IMR-90 (cell line): ENCODE measurements at regions not wholly inside any gene's neighbourhood (a gene's known extent, or its start where the extent isn't known, plus 50 kb on each side); places are given as distances from the start of the nearest gene placed in this dataset.

Experiments used
- CEBPB ChIP-seq: IDR thresholded peaks from 2 replicates; pipeline ENCODE4 v1.6.1; 2012; ENCODE audit warnings: low read depth, low read length, improper control_type of control experiment
- CHD1 ChIP-seq: IDR thresholded peaks from 2 replicates; pipeline ENCODE4 v1.6.1; 2012; ENCODE audit warnings: low read depth, low read length, improper control_type of control experiment
- MAFK ChIP-seq: IDR thresholded peaks from 2 replicates; pipeline ENCODE4 v1.6.1; 2012; ENCODE audit warnings: low read depth, low read length, improper control_type of control experiment
- MXI1 ChIP-seq: IDR thresholded peaks from 2 replicates; pipeline ENCODE4 v1.6.1; 2012; ENCODE audit warnings: low read depth, mild to moderate bottlenecking, low read length, moderate library complexity, borderline replicate concordance
- NFE2L2 ChIP-seq: fragments of 150-350 bp; IDR thresholded peaks from 2 replicates; pipeline ENCODE4 v1.6.1; 2016; ENCODE audit warnings: low read depth, mild to moderate bottlenecking, low read length
- POLR2A ChIP-seq: IDR thresholded peaks from 2 replicates; pipeline ENCODE4 v1.6.1; 2012; ENCODE audit warnings: mild to moderate bottlenecking, low read depth, low read length
- RAD21 ChIP-seq: IDR thresholded peaks from 2 replicates; pipeline ENCODE4 v1.6.1; 2012; ENCODE audit warnings: low read length, improper control_type of control experiment
- RCOR1 ChIP-seq: IDR thresholded peaks from 2 replicates; pipeline ENCODE4 v1.6.1; 2012; ENCODE audit warnings: mild to moderate bottlenecking, low read length, improper control_type of control experiment; ENCODE audit not compliant: insufficient replicate concordance
- RFX5 ChIP-seq: IDR thresholded peaks from 2 replicates; pipeline ENCODE4 v1.8.0; 2012; ENCODE audit warnings: low read depth, mild to moderate bottlenecking, low read length, moderate library complexity
- SMC3 ChIP-seq: fragments of 150-350 bp; IDR thresholded peaks from 2 replicates; pipeline ENCODE4 v1.6.1; 2016; ENCODE audit warnings: low read depth, mild to moderate bottlenecking, antibody characterized with exemption, low read length, moderate library complexity
- USF2 ChIP-seq: fragments of 150-350 bp; IDR thresholded peaks from 2 replicates; pipeline ENCODE4 v1.6.1; 2017; ENCODE audit warnings: mild to moderate bottlenecking, antibody characterized with exemption, low read length, low read depth
- TF ChIP-seq, protein P1 (sequence below): conservative IDR thresholded peaks from 2 replicates; pipeline ENCODE4 v1.5.1; 2012; ENCODE audit warnings: mild to moderate bottlenecking, low read depth, low read length, improper control_type of control experiment
- TF ChIP-seq, protein P2 (sequence below): fragments of 150-350 bp; IDR thresholded peaks from 2 replicates; pipeline ENCODE4 v1.6.1; 2016; ENCODE audit warnings: low read depth, mild to moderate bottlenecking, low read length, moderate library complexity, borderline replicate concordance

DNA sequence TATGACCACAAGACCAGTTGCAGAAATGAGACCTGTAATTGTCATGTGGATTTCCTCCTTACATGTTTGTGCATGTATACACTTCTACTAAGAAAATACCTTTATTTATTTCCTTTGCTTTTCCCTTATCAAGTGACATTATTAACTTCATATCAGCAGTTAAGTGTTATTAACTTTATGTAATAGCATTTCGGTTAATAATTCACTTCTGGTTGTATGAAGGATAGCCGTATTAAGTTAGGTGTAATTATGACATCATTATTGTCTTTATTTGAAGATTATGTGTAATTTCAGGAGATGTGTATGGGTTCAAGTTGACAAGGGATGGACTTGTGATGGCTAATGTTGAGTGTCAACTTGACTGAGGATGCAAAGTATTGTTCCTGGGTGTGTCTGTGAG is 881.2 kb upstream of the ATXN8OS start:
- TF ChIP-seq USF2, result no peak
- no peak for TF ChIP-seq RCOR1
- no peak for TF ChIP-seq RFX5
- no peak for TF ChIP-seq NFE2L2
- no peak for TF ChIP-seq RAD21
- TF ChIP-seq, protein P1, sequence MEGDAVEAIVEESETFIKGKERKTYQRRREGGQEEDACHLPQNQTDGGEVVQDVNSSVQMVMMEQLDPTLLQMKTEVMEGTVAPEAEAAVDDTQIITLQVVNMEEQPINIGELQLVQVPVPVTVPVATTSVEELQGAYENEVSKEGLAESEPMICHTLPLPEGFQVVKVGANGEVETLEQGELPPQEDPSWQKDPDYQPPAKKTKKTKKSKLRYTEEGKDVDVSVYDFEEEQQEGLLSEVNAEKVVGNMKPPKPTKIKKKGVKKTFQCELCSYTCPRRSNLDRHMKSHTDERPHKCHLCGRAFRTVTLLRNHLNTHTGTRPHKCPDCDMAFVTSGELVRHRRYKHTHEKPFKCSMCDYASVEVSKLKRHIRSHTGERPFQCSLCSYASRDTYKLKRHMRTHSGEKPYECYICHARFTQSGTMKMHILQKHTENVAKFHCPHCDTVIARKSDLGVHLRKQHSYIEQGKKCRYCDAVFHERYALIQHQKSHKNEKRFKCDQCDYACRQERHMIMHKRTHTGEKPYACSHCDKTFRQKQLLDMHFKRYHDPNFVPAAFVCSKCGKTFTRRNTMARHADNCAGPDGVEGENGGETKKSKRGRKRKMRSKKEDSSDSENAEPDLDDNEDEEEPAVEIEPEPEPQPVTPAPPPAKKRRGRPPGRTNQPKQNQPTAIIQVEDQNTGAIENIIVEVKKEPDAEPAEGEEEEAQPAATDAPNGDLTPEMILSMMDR, result no peak
- TF ChIP-seq POLR2A, result no peak
- TF ChIP-seq, protein P2, sequence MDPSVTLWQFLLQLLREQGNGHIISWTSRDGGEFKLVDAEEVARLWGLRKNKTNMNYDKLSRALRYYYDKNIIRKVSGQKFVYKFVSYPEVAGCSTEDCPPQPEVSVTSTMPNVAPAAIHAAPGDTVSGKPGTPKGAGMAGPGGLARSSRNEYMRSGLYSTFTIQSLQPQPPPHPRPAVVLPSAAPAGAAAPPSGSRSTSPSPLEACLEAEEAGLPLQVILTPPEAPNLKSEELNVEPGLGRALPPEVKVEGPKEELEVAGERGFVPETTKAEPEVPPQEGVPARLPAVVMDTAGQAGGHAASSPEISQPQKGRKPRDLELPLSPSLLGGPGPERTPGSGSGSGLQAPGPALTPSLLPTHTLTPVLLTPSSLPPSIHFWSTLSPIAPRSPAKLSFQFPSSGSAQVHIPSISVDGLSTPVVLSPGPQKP, result no peak
- TF ChIP-seq MXI1, result no peak
- no peak for TF ChIP-seq MAFK
- TF ChIP-seq CHD1, result no peak
- TF ChIP-seq SMC3, result no peak
- TF ChIP-seq CEBPB, result no peak
